22Rv1 (cell line): ENCODE measurements at regions not wholly inside any gene's neighbourhood (a gene's known extent, or its start where the extent isn't known, plus 50 kb on each side); places are given as distances from the start of the nearest gene placed in this dataset.

Source experiments
- H3K27ac ChIP-seq: fragments of 450-650 bp; 2 replicates; pipeline ENCODE4 v1.5.1; 2017
- ZFX ChIP-seq: fragments of 450-650 bp; IDR thresholded peaks from 2 replicates; pipeline ENCODE4 v1.6.1; 2017; ENCODE audit warnings: antibody characterized with exemption, borderline replicate concordance
- TF ChIP-seq, protein P1 (sequence below): fragments of 450-650 bp; IDR thresholded peaks from 2 replicates; pipeline ENCODE4 v1.5.1; 2017; ENCODE audit warnings: mild to moderate bottlenecking

DNA sequence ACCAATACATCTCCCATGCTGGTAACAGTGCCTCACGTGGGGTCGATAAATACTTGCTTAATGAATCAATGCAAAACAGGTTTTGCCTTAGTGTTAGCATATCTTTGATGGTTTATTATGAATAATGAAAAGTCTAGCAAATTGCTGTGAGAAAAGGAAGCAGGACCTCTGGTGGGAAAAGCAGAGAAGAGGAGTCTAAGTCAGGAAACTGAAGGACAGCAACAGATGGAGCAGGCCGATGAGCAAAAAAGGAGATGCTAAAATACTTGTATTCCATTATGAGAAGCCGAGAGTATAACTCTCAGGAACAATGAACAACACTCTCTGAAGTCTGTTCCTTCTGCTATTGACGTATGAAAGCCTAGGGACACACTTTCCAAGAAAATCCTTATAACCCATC, 555.2 kb upstream of the KLHL29 start:
- H3K27ac ChIP-seq: no peak overlapping the region
- TF ChIP-seq ZFX: no peak
- TF ChIP-seq, protein P1, sequence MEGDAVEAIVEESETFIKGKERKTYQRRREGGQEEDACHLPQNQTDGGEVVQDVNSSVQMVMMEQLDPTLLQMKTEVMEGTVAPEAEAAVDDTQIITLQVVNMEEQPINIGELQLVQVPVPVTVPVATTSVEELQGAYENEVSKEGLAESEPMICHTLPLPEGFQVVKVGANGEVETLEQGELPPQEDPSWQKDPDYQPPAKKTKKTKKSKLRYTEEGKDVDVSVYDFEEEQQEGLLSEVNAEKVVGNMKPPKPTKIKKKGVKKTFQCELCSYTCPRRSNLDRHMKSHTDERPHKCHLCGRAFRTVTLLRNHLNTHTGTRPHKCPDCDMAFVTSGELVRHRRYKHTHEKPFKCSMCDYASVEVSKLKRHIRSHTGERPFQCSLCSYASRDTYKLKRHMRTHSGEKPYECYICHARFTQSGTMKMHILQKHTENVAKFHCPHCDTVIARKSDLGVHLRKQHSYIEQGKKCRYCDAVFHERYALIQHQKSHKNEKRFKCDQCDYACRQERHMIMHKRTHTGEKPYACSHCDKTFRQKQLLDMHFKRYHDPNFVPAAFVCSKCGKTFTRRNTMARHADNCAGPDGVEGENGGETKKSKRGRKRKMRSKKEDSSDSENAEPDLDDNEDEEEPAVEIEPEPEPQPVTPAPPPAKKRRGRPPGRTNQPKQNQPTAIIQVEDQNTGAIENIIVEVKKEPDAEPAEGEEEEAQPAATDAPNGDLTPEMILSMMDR: no peak

DNA sequence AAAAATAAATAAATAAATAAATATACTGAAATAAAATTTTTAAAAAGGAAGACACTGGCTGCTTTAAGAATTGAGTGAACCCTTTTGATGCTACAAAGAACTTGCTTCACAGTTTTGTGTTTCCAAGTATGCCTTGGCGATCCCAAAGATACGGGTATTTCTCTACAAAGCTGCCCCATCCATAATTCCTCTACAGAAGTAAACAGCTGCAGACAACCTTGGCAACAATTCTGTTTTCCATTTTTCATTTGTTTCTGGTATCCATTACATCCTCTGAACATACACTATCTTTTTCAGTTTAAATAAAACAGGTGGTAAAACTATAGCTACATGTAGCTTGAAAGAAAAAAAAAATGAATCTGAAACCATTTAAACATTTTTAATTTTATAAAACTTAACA, 552.8 kb upstream of the KLHL29 start:
- H3K27ac ChIP-seq: no peak overlapping the region
- TF ChIP-seq, protein P1: no peak

DNA sequence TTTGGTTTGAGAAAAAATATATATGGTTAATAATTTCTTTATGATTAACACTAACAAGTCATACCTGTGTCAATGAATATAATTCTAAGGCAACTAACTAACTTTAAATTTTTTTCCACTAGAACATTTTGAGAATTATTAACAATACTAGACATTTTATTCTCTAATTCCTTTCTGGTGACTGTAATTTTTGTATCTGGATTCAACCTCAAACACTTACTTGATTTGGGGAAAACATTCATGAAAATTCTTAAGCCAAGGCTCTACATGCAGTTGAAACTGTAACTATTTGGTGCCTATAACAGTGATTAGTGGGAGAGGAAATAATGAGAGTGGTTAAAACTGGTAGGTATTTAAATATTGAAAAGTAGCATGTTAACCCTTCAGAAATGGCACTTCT, 546.5 kb upstream of the KLHL29 start:
- no peak for TF ChIP-seq ZFX
- TF ChIP-seq, protein P1: no peak

DNA sequence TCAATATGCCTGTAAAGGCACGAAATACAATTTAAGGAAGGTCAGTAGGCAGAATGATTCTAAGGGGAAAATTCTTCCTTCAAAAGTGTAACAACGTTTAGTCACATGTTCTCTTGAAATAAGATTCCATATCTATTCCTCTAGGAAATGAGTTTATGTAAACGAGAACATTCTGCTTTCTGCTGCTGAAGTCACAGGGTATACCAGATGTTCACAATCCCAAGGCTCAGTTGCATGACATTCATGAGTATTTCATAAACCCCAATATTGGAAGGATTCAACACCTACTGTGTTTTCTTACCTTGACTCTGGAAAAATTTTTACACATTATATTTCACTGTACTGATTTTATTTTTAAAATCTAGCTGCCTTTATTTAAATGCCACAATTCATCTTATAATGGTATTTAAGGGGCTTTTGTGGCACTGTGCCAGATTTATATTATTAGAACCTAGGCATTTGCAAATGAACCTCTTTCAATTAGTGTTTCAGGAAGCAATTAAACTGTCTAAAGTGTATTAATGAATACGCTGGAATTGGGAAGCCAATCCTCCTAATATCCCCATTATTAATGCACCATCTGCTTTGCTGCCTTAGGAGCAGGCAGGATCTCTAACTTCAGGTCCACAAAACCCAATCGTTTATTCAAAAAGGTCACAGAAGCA, 542.6 kb upstream of the KLHL29 start:
- TF ChIP-seq, protein P1: no peak
- TF ChIP-seq ZFX: no peak
- H3K27ac ChIP-seq: no peak overlapping the region

More for the DNA sequence above, 546.5 kb upstream of the KLHL29 start:
- no peak overlapping the region for H3K27ac ChIP-seq

DNA sequence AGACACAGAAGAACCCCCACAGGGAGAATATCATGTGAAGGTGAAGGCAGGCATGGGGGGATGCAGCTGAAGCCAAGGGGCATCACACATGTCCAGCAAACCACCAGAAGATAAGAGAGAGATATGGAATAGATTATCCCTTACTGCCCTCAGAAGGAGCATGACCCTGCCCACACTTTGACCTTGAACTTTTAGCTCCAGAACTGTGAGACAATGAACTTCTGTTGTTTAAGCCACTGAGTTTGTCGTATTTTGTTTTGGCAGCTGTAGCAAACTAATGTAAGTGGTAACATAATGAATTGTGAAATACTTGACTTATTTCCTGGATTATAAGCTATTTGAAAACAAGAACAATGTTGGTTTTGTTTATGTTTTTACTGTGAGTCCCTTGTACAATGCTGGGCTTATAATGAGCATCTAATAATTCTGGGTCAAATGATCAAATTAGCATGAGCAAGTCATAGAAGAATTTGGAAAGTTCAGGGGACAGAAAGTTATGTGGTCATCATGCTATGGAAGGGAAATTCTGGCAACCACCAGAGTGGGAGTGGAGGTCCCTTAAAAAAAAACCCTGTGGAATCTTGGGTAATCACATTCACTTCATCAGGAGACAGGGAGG, 541.0 kb upstream of the KLHL29 start:
- no peak overlapping the region for H3K27ac ChIP-seq
- TF ChIP-seq, protein P1: no peak
- TF ChIP-seq ZFX: no peak

DNA sequence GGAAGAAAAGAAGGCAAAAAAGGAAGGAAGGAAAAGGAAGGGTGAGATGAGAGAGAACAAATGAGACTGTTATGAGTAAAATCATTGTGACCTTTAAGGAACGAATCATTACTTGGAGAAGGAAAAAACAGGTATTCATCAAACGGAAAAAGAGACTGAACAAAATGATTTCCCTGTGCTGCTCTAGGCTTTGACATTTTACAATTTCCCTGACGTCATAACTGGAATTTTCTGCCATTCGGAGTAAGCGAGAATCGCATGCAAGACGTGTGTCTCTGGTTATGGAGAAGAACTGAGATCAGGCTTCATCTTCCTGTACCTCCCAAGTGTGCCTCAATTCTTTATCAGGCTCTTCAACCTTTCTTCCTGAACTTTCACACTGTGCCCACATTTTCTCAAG, 534.7 kb upstream of the KLHL29 start:
- no peak for TF ChIP-seq ZFX
- TF ChIP-seq, protein P1: no peak
- H3K27ac ChIP-seq: no peak overlapping the region

DNA sequence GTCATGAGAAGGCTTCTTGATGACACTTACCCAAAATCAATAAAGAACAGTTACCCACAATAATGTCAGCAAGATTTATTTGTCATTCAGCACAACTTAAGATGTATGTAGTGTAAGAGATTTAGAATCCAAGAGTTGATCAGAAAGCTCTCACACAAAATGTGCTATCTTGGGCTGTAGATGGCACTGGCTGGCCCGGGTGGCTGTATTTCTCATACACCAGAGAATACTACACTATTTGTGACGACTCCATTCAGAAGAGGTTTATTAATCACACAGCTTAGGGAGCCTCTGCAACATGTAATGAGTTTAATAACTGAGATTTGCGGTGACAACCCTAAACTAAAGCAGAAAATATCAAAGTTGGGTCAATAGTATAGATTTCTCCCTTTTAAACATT, 530.4 kb upstream of the KLHL29 start:
- TF ChIP-seq, protein P1: no peak
- H3K27ac ChIP-seq: no peak overlapping the region
